GM12892 (cell line): ENCODE measurements at regions not wholly inside any gene's neighbourhood (a gene's known extent, or its start where the extent isn't known, plus 50 kb on each side); places are given as distances from the start of the nearest gene placed in this dataset.

Source experiments
- POLR2A ChIP-seq: IDR thresholded peaks from 2 replicates; pipeline ENCODE4 v1.6.1; 2011; ENCODE audit warnings: low read depth, low read length, control low read depth
- POLR2AphosphoS5 ChIP-seq: IDR thresholded peaks from 2 replicates; pipeline ENCODE4 v1.6.1; 2011; ENCODE audit warnings: low read depth, low read length, control low read depth

DNA sequence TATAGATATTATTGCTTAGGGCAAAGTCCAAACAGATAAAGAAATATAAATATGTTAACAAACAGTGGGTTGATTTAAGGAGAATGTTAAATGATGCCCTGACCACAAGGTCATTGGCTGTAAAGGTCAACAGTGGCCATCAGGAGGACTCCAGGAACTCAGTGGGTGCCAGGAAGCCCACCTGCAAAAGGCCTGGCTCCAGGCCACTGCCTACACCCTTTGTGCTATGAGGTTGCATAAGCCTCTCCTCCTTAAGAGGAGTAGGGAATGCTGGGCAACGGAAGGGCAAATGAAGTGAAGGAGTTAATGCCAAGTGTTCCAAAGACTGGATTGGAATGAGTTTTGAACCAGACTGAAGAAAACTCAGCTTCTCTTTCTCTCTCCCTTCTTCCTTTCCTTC is 73.3 kb upstream of the ALX4 start:
- TF ChIP-seq POLR2A (no peak), POLR2AphosphoS5 (no peak)
